ENCODE measurements at regions not wholly inside any gene's neighbourhood (a gene's known extent, or its start where the extent isn't known, plus 50 kb on each side); places are given as distances from the start of the nearest gene placed in this dataset.

- DNase-seq: no peak
- no peaks in the 10 kb centered on the region for H3K27me3 ChIP-seq (ENCODE audit: control insufficient read depth, insufficient read depth, low read length)
- H3K4me1 ChIP-seq (ENCODE audit: control insufficient read depth in 2 of 3, insufficient read depth in 2 of 3, low read depth in 1 of 3, low read length in 3 of 3): no peaks in the 10 kb centered on the region
- H3K36me3 ChIP-seq (ENCODE audit: control insufficient read depth in 2 of 3, insufficient read depth in 3 of 3, low read length in 3 of 3): no peaks in the 10 kb centered on the region
- FAIRE-seq: no peak
- H3K27ac ChIP-seq (ENCODE audit: low read depth in 2 of 2, low read length in 2 of 2): no peak overlapping the region
- H3K9ac ChIP-seq (ENCODE audit: low read length in 3 of 3): no peak overlapping the region
- H3K4me3 ChIP-seq (ENCODE audit: low read length in 3 of 3): no peak overlapping the region
- no peak for TF ChIP-seq CTCF (IDR thresholded peaks at IDR 0.05; ENCODE audit: borderline replicate concordance, extremely low read depth, insufficient read depth)
- intact Hi-C loops (cut with DNase I): no loop called here
- peaks cover 0 to 4% (median 0%) of the 10 kb centered on the region in 3 donors for H3K9me3 ChIP-seq (ENCODE audit: control insufficient read depth in 2 of 3, insufficient read depth in 1 of 3, low read length in 3 of 3)
These were observed 1181.3 kb upstream of the AUTS2 start for GRCh38 chr7:68417002-68417401.

- H3K27ac ChIP-seq (ENCODE audit: low read depth in 2 of 2, low read length in 2 of 2): no peak overlapping the region
- TF ChIP-seq CTCF (IDR thresholded peaks at IDR 0.05; ENCODE audit: borderline replicate concordance, extremely low read depth, insufficient read depth): no peak
- DNase-seq (no peak), FAIRE-seq (no peak)
- peaks cover 0 to 4% (median 0%) of the 10 kb centered on the region in 3 donors for H3K4me1 ChIP-seq (ENCODE audit: control insufficient read depth in 2 of 3, insufficient read depth in 2 of 3, low read depth in 1 of 3, low read length in 3 of 3)
- no peaks in the 10 kb centered on the region for H3K27me3 ChIP-seq (ENCODE audit: control insufficient read depth, insufficient read depth, low read length)
- intact Hi-C loops (cut with DNase I): no loop called here
- H3K4me3 ChIP-seq (ENCODE audit: low read length in 3 of 3): no peak overlapping the region
- H3K9ac ChIP-seq (ENCODE audit: low read length in 3 of 3): no peak overlapping the region
- H3K36me3 ChIP-seq (ENCODE audit: control insufficient read depth in 2 of 3, insufficient read depth in 3 of 3, low read length in 3 of 3): no peaks in the 10 kb centered on the region
- peaks cover 0 to 4% (median 0%) of the 10 kb centered on the region in 3 donors for H3K9me3 ChIP-seq (ENCODE audit: control insufficient read depth in 2 of 3, insufficient read depth in 1 of 3, low read length in 3 of 3)
These were observed 1180.6 kb upstream of the AUTS2 start for GRCh38 chr7:68417659-68418058.

GRCh38 chr7:68420342-68421192 is 1177.7 kb upstream of the AUTS2 start:
- Histone ChIP-seq H3K4me3 (ENCODE audit: low read length in 3 of 3) (no peak overlapping the region), H3K36me3 (ENCODE audit: control insufficient read depth in 2 of 3, insufficient read depth in 3 of 3, low read length in 3 of 3) (no peaks in the 10 kb centered on the region), H3K9me3 (ENCODE audit: control insufficient read depth in 2 of 3, insufficient read depth in 1 of 3, low read length in 3 of 3) (peaks cover 0 to 4% (median 0%) of the 10 kb centered on the region in 3 donors), H3K9ac (ENCODE audit: low read length in 3 of 3) (no peak overlapping the region), H3K27me3 (ENCODE audit: control insufficient read depth, insufficient read depth, low read length) (no peaks in the 10 kb centered on the region), H3K4me1 (ENCODE audit: control insufficient read depth in 2 of 3, insufficient read depth in 2 of 3, low read depth in 1 of 3, low read length in 3 of 3) (peaks cover 0 to 15% (median 3%) of the 10 kb centered on the region in 3 donors), H3K27ac (ENCODE audit: low read depth in 2 of 2, low read length in 2 of 2) (no peak overlapping the region)
- no peak for TF ChIP-seq CTCF (IDR thresholded peaks at IDR 0.05; ENCODE audit: borderline replicate concordance, extremely low read depth, insufficient read depth)
- no peak for FAIRE-seq
- intact Hi-C loops (cut with DNase I): no loop called here
- no peak for DNase-seq

Measured in kidney (tissue), 13 donors.